A549 (cell line): ENCODE measurements at regions not wholly inside any gene's neighbourhood (a gene's known extent, or its start where the extent isn't known, plus 50 kb on each side); places are given as distances from the start of the nearest gene placed in this dataset.

Experiments
- ATAC-seq, 2 experiments: fragments of 200-7000 bp in 1 of 2; fragments of >200 bp in 1 of 2; cut with Nextera tagmentation in 1 of 2; cut with Tn5 transposase in 1 of 2; 3 replicates each; pipeline versions ENCODE4 v1.8.0 to v1.9.1; 2018 to 2020; ENCODE audit warnings: mild to moderate bottlenecking in 1 of 2, moderate library complexity in 1 of 2
- CTCF ChIA-PET: fragments of 300-600 bp; sonication (Branson Sonifier 250); formaldehyde crosslinking; extraction: SDS; loops from one replicate; lab custom pipeline; 2021; ENCODE audit warnings: antibody characterized with exemption, inconsistent platforms; lab: Yijun Ruan, JAX
- POLR2A ChIA-PET: fragments of 350-600 bp; formaldehyde crosslinking; extraction: SDS; loops from one replicate; lab custom pipeline; 2021; ENCODE audit warnings: antibody characterized with exemption, inconsistent platforms; lab: Yijun Ruan, JAX
- DNase-seq, 2 experiments: peaks; one replicate each; pipeline versions ENCODE4 v3.0.0 to v3.0.0-alpha.2; 2011 to 2016; ENCODE audit warnings: low read depth in 1 of 2, low spot score in 1 of 2
- FAIRE-seq: peaks from 2 replicates; lab custom pipeline; 2011; peaks lifted over from hg19 to GRCh38; lab: Jason Lieb, UNC
- H3K27ac ChIP-seq, 2 experiments: fragments of >200 bp; sonication (Bioruptor Twin); formaldehyde crosslinking; 3 replicates each; pipeline ENCODE4 v1.5.1; 2016 to 2017
- H3K4me1 ChIP-seq: fragments of >200 bp; sonication (Bioruptor Twin); formaldehyde crosslinking; 3 replicates; pipeline ENCODE4 v1.6.1; 2016
- H3K4me2 ChIP-seq: fragments of >200 bp; sonication (Bioruptor Twin); formaldehyde crosslinking; 3 replicates; pipeline ENCODE4 v1.6.1; 2016
- H3K4me3 ChIP-seq: fragments of >200 bp; sonication (Bioruptor Twin); formaldehyde crosslinking; 3 replicates; pipeline ENCODE4 v1.5.1; 2016
- H3K9me3 ChIP-seq: fragments of >200 bp; sonication (Bioruptor Twin); formaldehyde crosslinking; 3 replicates; pipeline ENCODE4 v1.6.1; 2016
- CEBPB ChIP-seq, 2 experiments: fragments of >200 bp in 1 of 2; sonication (Bioruptor Twin) in 1 of 2; formaldehyde crosslinking in 1 of 2; IDR thresholded peaks; 2 replicates each; pipeline ENCODE4 v1.6.1; 2012 to 2016
- CHD2 ChIP-seq: fragments of 150-350 bp; IDR thresholded peaks from 2 replicates; pipeline ENCODE4 v1.6.1; 2014; ENCODE audit warnings: low read length; ENCODE audit not compliant: partially characterized antibody
- E2F6 ChIP-seq: IDR thresholded peaks from 2 replicates; pipeline ENCODE4 v1.6.1; 2012; ENCODE audit warnings: low read depth, borderline replicate concordance
- EHF ChIP-seq: fragments of 250-450 bp; sonication (Bioruptor Pico); IDR thresholded peaks from 2 replicates; pipeline ENCODE4 v1.5.0; 2020; ENCODE audit warnings: mild to moderate bottlenecking
- EHMT2 ChIP-seq: fragments of 200-600 bp; sonication (generic); IDR thresholded peaks from 2 replicates; pipeline ENCODE4 v1.6.1; 2016; ENCODE audit warnings: antibody characterized with exemption, low read depth, mild to moderate bottlenecking, moderate library complexity
- ESRRA ChIP-seq: fragments of 150-350 bp; IDR thresholded peaks from 2 replicates; pipeline ENCODE4 v1.6.1; 2014; ENCODE audit warnings: mild to moderate bottlenecking, low read length, borderline replicate concordance
- HOXA7 ChIP-seq: fragments of 250-450 bp; sonication (Bioruptor Pico); IDR thresholded peaks from 2 replicates; pipeline ENCODE4 v1.5.0; 2020; ENCODE audit warnings: mild to moderate bottlenecking, moderate library complexity
- JUN ChIP-seq, 2 experiments: fragments of >200 bp; sonication (Bioruptor Twin); formaldehyde crosslinking; IDR thresholded peaks; 2 replicates in 1 of 2; 3 replicates in 1 of 2; pipeline ENCODE4 v1.6.1; 2016 to 2017
- MAFK ChIP-seq: fragments of 450-650 bp; IDR thresholded peaks from 2 replicates; pipeline ENCODE4 v1.6.1; 2014; ENCODE audit not compliant: partially characterized antibody
- MAX ChIP-seq: IDR thresholded peaks from 2 replicates; pipeline ENCODE4 v1.6.1; 2012
- MYC ChIP-seq: IDR thresholded peaks from 2 replicates; pipeline ENCODE4 v1.6.1; 2012; ENCODE audit warnings: mild to moderate bottlenecking, inconsistent platforms, low read length, improper control_type of control experiment, borderline replicate concordance
- NFE2L2 ChIP-seq: fragments of 150-350 bp; conservative IDR thresholded peaks from 2 replicates; pipeline ENCODE4 v1.6.1; 2014; ENCODE audit warnings: low read length
- NPAS2 ChIP-seq: fragments of 250-450 bp; sonication (Bioruptor Pico); IDR thresholded peaks from 2 replicates; pipeline ENCODE4 v1.8.0; 2022; ENCODE audit warnings: mild to moderate bottlenecking, moderate library complexity, borderline replicate concordance
- POLR2AphosphoS2 ChIP-seq: conservative IDR thresholded peaks from 2 replicates; pipeline ENCODE4 v1.6.1; 2012; ENCODE audit warnings: low read length, improper control_type of control experiment, inconsistent platforms
- RNF2 ChIP-seq: fragments of 200-600 bp; sonication (generic); IDR thresholded peaks from 2 replicates; pipeline ENCODE4 v1.6.1; 2016; ENCODE audit warnings: low read depth, mild to moderate bottlenecking, antibody characterized with exemption, moderate library complexity, borderline replicate concordance
- SMC3 ChIP-seq: fragments of >200 bp; sonication (Bioruptor Twin); formaldehyde crosslinking; IDR thresholded peaks from 3 replicates; pipeline ENCODE4 v1.6.1; 2018; ENCODE audit warnings: inconsistent platforms
- TFCP2L1 ChIP-seq: fragments of 250-450 bp; sonication (Bioruptor Pico); IDR thresholded peaks from 2 replicates; pipeline ENCODE4 v1.5.0; 2021; ENCODE audit warnings: mild to moderate bottlenecking
- TP53 ChIP-seq: fragments of 250-450 bp; sonication (Bioruptor Pico); IDR thresholded peaks from 2 replicates; pipeline ENCODE4 v1.5.0; 2021; ENCODE audit warnings: mild to moderate bottlenecking, moderate library complexity
- USF2 ChIP-seq: fragments of 450-650 bp; IDR thresholded peaks from 2 replicates; pipeline ENCODE4 v1.6.1; 2014; ENCODE audit warnings: antibody characterized with exemption
- ZFP36 ChIP-seq: fragments of 450-650 bp; IDR thresholded peaks from 2 replicates; pipeline ENCODE4 v1.6.1; 2014; ENCODE audit warnings: borderline replicate concordance; ENCODE audit not compliant: partially characterized antibody
- ZNF302 ChIP-seq: fragments of 250-450 bp; sonication (Bioruptor Pico); IDR thresholded peaks from 2 replicates; pipeline ENCODE4 v1.9.0; 2021; ENCODE audit warnings: inconsistent platforms, mild to moderate bottlenecking, moderate library complexity
- WGBS: methylation state at CpG from one replicate; pipeline ENCODE4 v1.1.6; 2017; ENCODE audit errors: missing lambda C conversion rate; 5-methylcytosine and 5-hydroxymethylcytosine counted together
- TF ChIP-seq, protein P1 (sequence below): IDR thresholded peaks from 2 replicates; pipeline ENCODE4 v1.6.1; 2012
- TF ChIP-seq, protein P2 (sequence below): fragments of >200 bp; sonication (Bioruptor Twin); formaldehyde crosslinking; IDR thresholded peaks from 2 replicates; pipeline ENCODE4 v1.6.1; 2016

GRCh38 chr4:124487651-124488050 lies 224.9 kb downstream of the ANKRD50 start:
- DNase-seq (no peak), ATAC-seq (no peak), FAIRE-seq (no peak)
- WGBS, result 71% methylated on average over 2 of the region's 2 CpGs
- H3K4me1 ChIP-seq, result no peaks in the 10 kb centered on the region
- H3K4me3 ChIP-seq, result no peak overlapping the region
- ChIA-PET CTCF (no interaction called here), POLR2A (no interaction called here)
- no peak overlapping the region for H3K4me2 ChIP-seq
- TF ChIP-seq CEBPB (IDR thresholded peaks at IDR 0.05) (no peak), ZFP36 (no peak), ESRRA (no peak), MAX (no peak), JUN (IDR thresholded peaks at IDR 0.05) (no peak)
- TF ChIP-seq, protein P1, sequence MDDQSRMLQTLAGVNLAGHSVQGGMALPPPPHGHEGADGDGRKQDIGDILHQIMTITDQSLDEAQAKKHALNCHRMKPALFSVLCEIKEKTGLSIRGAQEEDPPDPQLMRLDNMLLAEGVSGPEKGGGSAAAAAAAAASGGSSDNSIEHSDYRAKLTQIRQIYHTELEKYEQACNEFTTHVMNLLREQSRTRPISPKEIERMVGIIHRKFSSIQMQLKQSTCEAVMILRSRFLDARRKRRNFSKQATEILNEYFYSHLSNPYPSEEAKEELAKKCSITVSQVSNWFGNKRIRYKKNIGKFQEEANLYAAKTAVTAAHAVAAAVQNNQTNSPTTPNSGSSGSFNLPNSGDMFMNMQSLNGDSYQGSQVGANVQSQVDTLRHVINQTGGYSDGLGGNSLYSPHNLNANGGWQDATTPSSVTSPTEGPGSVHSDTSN, result no peak
- TF ChIP-seq, protein P2, sequence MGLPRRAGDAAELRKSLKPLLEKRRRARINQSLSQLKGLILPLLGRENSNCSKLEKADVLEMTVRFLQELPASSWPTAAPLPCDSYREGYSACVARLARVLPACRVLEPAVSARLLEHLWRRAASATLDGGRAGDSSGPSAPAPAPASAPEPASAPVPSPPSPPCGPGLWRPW, result no peak
- H3K27ac ChIP-seq, result no peak overlapping the region
- H3K9me3 ChIP-seq, result no peaks in the 10 kb centered on the region

- Histone ChIP-seq H3K4me1 (no peaks in the 10 kb centered on the region), H3K27ac (no peak overlapping the region), H3K4me2 (no peak overlapping the region), H3K9me3 (no peaks in the 10 kb centered on the region), H3K4me3 (no peak overlapping the region)
- ATAC-seq (no peak), FAIRE-seq (no peak), DNase-seq (no peak)
- WGBS, result 60% methylated on average over 2 of the region's 2 CpGs
- TF ChIP-seq CEBPB (IDR thresholded peaks at IDR 0.05) (no peak), EHF (no peak), RNF2 (no peak), EHMT2 (no peak), E2F6 (no peak), TFCP2L1 (CRISPR knock-in tag) (no peak), MYC (no peak), TP53 (CRISPR knock-in tag) (no peak), POLR2AphosphoS2 (no peak), HOXA7 (CRISPR knock-in tag) (no peak), SMC3 (no peak), NFE2L2 (no peak), CHD2 (no peak), NPAS2 (no peak), MAX (no peak), ZNF302 (CRISPR knock-in tag) (no peak), ZFP36 (no peak), USF2 (no peak), MAFK (no peak)
- TF ChIP-seq, protein P1, result no peak
- ChIA-PET POLR2A (no interaction called here), CTCF (no interaction called here)
These were observed 221.0 kb downstream of the ANKRD50 start for GRCh38 chr4:124491361-124492145.
